Panc1 (cell line): ENCODE measurements at regions not wholly inside any gene's neighbourhood (a gene's known extent, or its start where the extent isn't known, plus 50 kb on each side); places are given as distances from the start of the nearest gene placed in this dataset.

Experiments used
- POLR2AphosphoS5 ChIP-seq: IDR thresholded peaks from 2 replicates; pipeline ENCODE4 v1.6.1; 2012; ENCODE audit warnings: mild to moderate bottlenecking, low read depth, low read length, moderate library complexity
- SIN3A ChIP-seq: IDR thresholded peaks from 2 replicates; pipeline ENCODE4 v1.6.1; 2012; ENCODE audit warnings: low read depth, mild to moderate bottlenecking, low read length, moderate library complexity, borderline replicate concordance; ENCODE audit not compliant: insufficient read depth
- TCF7L2 ChIP-seq: IDR thresholded peaks from 2 replicates; pipeline ENCODE4 v1.6.1; 2011; ENCODE audit warnings: mild to moderate bottlenecking, low read depth, low read length, inconsistent platforms
- TF ChIP-seq, protein P1 (sequence below): fragments of 450-650 bp; IDR thresholded peaks from 2 replicates; pipeline ENCODE4 v1.5.1; 2017; ENCODE audit warnings: mild to moderate bottlenecking
- TF ChIP-seq, protein P2 (sequence below), 2 experiments: IDR thresholded peaks; 2 replicates each; pipeline ENCODE4 v1.6.1; 2011 to 2012; ENCODE audit warnings: low read depth in 2 of 2, control low read depth in 1 of 2, low read length in 1 of 2, mild to moderate bottlenecking in 1 of 2, moderate library complexity in 1 of 2; ENCODE audit not compliant: insufficient read depth in 1 of 2

DNA sequence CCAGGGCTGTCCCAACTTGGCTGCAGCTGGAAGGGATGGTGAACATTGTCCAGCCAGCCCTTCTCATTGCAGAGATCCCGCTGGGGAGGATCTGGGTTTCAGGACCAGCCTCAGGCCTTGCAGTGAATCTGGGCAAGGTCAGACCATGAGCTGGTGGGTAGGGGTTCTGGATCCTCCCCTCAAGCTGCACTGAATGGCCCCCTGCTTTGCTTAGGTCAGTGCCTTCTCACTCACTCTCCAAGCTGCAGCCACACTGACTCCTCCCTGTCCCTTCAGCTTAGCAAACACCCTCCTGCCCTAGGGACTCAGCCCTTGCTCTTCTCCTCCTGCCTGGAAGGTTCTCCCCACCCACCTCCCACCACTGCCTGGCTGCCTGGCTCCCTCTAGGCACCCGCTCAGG, 95.3 kb upstream of the KCNG1 start:
- TF ChIP-seq, protein P1, sequence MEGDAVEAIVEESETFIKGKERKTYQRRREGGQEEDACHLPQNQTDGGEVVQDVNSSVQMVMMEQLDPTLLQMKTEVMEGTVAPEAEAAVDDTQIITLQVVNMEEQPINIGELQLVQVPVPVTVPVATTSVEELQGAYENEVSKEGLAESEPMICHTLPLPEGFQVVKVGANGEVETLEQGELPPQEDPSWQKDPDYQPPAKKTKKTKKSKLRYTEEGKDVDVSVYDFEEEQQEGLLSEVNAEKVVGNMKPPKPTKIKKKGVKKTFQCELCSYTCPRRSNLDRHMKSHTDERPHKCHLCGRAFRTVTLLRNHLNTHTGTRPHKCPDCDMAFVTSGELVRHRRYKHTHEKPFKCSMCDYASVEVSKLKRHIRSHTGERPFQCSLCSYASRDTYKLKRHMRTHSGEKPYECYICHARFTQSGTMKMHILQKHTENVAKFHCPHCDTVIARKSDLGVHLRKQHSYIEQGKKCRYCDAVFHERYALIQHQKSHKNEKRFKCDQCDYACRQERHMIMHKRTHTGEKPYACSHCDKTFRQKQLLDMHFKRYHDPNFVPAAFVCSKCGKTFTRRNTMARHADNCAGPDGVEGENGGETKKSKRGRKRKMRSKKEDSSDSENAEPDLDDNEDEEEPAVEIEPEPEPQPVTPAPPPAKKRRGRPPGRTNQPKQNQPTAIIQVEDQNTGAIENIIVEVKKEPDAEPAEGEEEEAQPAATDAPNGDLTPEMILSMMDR = no peak
- TF ChIP-seq POLR2AphosphoS5 (no peak), TCF7L2 (no peak), SIN3A (no peak)
- TF ChIP-seq, protein P2, sequence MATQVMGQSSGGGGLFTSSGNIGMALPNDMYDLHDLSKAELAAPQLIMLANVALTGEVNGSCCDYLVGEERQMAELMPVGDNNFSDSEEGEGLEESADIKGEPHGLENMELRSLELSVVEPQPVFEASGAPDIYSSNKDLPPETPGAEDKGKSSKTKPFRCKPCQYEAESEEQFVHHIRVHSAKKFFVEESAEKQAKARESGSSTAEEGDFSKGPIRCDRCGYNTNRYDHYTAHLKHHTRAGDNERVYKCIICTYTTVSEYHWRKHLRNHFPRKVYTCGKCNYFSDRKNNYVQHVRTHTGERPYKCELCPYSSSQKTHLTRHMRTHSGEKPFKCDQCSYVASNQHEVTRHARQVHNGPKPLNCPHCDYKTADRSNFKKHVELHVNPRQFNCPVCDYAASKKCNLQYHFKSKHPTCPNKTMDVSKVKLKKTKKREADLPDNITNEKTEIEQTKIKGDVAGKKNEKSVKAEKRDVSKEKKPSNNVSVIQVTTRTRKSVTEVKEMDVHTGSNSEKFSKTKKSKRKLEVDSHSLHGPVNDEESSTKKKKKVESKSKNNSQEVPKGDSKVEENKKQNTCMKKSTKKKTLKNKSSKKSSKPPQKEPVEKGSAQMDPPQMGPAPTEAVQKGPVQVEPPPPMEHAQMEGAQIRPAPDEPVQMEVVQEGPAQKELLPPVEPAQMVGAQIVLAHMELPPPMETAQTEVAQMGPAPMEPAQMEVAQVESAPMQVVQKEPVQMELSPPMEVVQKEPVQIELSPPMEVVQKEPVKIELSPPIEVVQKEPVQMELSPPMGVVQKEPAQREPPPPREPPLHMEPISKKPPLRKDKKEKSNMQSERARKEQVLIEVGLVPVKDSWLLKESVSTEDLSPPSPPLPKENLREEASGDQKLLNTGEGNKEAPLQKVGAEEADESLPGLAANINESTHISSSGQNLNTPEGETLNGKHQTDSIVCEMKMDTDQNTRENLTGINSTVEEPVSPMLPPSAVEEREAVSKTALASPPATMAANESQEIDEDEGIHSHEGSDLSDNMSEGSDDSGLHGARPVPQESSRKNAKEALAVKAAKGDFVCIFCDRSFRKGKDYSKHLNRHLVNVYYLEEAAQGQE (IDR thresholded peaks at IDR 0.05; ENCODE audit: insufficient read depth in 1 of 2, low read depth in 2 of 2, low read length in 1 of 2) = no peak
